GM19238 (cell line): ENCODE measurements at regions not wholly inside any gene's neighbourhood (a gene's known extent, or its start where the extent isn't known, plus 50 kb on each side); places are given as distances from the start of the nearest gene placed in this dataset.

Experiments used
- DNase-seq: peaks from one replicate; pipeline ENCODE4 v3.0.0; 2011; ENCODE audit warnings: low spot score; ENCODE audit not compliant: insufficient read length

GRCh38 chr1:235027076-235027861 lies 101.4 kb downstream of the TOMM20 start:
- DNase-seq, result no peak

GRCh38 chr1:235025422-235025984 lies 103.1 kb downstream of the TOMM20 start:
- no peak for DNase-seq

- no peak for DNase-seq
Measured at GRCh38 chr1:235024711-235025421, 103.8 kb downstream of the TOMM20 start.

- no peak for DNase-seq
Measured at GRCh38 chr1:235023711-235024439, 104.8 kb downstream of the TOMM20 start.

GRCh38 chr1:235022981-235023710 lies 105.5 kb downstream of the TOMM20 start:
- DNase-seq, result no peak

- no peak for DNase-seq
Measured at GRCh38 chr1:235022341-235022980, 106.2 kb downstream of the TOMM20 start.

- no peak for DNase-seq
Measured at GRCh38 chr1:235021815-235022214, 106.8 kb downstream of the TOMM20 start.

- no peak for DNase-seq
Measured at GRCh38 chr1:235021321-235021720, 107.3 kb downstream of the TOMM20 start.

GRCh38 chr1:235019961-235020360 lies 108.7 kb downstream of the TOMM20 start:
- no peak for DNase-seq

GRCh38 chr1:235019471-235019870 lies 109.2 kb downstream of the TOMM20 start:
- no peak for DNase-seq

GRCh38 chr1:235018720-235019444 lies 109.8 kb downstream of the TOMM20 start:
- DNase-seq, result no peak

GRCh38 chr1:235018161-235018560 lies 110.5 kb downstream of the TOMM20 start:
- DNase-seq, result no peak

GRCh38 chr1:235017719-235018118 lies 110.9 kb downstream of the TOMM20 start:
- no peak for DNase-seq

GRCh38 chr1:235017191-235017590 lies 111.4 kb downstream of the TOMM20 start:
- DNase-seq, result no peak

- no peak for DNase-seq
Measured at GRCh38 chr1:235015291-235015985, 113.2 kb downstream of the TOMM20 start.

- no peak for DNase-seq
Measured at GRCh38 chr1:235014756-235015155, 113.9 kb downstream of the TOMM20 start.

GRCh38 chr1:235013512-235013911 lies 115.1 kb downstream of the TOMM20 start:
- no peak for DNase-seq

- no peak for DNase-seq
Measured at GRCh38 chr1:235012436-235013210, 116.0 kb downstream of the TOMM20 start.
